GM21447 (cell line): ENCODE measurements at regions not wholly inside any gene's neighbourhood (a gene's known extent, or its start where the extent isn't known, plus 50 kb on each side); places are given as distances from the start of the nearest gene placed in this dataset.

Source experiments
- ATAC-seq: cut with Tn5 transposase; IDR thresholded peaks from one replicate; pipeline ENCODE4 v1.9.1; 2021; ENCODE audit not compliant: unreplicated experiment

DNA sequence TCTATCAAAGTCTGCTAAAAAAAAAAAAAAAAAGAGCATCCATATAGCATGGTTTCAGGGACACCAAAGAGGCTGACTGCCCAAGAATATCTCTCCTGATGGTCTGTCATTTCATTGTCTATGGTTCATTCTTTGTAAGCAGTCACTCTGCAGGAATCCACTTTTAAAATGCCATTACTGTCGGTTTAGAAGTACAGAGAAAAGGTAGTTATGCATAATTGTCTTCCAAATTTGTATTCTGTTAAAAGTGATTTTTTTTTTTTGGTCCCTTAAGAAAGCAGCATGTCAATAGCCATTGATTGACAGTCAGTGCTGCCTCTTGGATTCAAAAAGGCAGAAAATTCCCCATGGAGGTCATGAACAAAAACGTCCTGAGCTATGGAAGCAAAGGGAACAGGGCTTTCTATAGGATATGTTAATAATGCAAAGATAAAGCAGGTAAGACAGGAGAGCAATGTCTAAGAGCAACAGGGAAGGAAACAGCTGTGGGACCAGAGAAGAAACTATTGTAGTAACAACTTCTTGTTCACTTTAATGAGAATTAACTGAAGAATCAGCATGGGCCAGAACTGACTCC lies 245.8 kb downstream of the TMX3 start:
- no peak for ATAC-seq

DNA sequence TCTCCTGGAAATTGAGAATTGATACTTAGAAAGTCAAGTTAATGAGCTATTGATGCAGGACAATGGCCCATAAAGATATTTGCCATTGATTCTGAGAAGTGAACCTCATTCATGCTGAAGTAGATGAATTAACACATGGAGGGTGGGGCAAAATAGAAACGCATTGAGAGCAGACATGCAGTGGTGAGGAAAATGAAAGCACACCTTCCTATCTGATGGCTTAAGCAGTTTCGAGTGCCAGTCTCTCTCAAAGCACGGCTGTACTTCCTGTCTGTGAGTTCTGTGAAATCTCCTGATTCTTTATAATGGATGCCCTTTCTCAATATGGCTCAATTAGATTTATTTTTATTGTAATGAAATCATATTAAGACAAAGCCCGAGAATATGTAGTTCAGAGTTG lies 247.0 kb downstream of the TMX3 start:
- no peak for ATAC-seq

GRCh38 chr18:68467329-68467728 lies 247.6 kb downstream of the TMX3 start:
- no peak for ATAC-seq

DNA sequence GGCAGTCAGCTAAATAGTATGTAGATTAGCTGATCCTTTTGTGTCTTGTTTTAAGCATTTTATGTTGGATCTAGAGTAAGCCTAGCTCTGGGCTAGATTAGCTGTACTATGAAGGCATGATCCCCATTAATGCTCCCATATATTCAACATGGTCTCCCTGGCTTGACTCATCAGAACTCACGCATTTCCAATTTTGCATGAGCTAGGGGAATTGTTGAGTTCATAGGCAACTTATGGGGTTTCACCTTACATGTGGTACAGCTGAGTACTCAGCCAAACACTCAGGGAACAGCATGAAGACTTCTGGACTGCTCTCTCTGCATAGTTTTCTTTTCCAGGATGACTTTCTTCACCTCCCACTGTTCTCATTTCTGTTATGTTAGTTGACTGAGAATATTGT lies 248.2 kb downstream of the TMX3 start:
- no peak for ATAC-seq

DNA sequence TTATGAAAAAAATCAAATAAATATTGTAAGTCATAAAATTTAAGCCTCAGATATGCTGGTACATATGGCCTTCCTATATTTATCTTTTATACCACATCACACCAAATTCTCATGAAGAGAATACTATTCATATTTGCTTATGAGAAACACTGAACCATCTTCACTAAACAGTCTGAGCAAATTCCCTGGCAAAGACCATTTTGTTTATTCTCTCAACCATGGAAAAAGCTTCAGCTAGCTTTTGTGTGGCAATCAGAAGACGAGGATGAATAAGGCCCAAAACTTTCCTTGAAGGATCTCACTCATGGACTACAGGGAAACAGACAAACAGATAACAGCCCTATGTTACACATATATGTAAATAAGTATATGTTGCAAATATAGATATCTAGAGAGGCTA lies 252.1 kb downstream of the TMX3 start:
- no peak for ATAC-seq

GRCh38 chr18:68462148-68462547 lies 252.8 kb downstream of the TMX3 start:
- no peak for ATAC-seq

GRCh38 chr18:68461481-68462018 lies 253.4 kb downstream of the TMX3 start:
- ATAC-seq = no peak

DNA sequence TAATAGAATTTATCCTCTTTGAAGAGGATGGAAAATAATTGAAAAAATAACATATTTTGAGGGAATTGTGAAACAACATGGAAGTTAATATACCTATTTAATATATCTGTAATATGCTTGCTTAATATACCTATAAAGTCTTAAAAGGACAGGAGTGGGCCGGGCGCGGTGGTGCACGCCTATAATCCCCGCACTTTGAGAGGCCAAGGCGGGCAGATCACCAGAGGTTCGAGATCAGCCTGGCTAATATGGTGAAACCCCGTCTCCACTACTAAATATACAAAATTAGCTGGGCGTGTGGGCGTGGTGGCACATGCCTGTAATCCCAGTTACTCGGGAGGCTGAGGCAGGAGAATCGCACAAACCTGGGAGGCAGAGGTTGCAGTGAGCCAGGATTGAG lies 254.9 kb downstream of the TMX3 start:
- ATAC-seq = no peak

- no peak for ATAC-seq
Measured at GRCh38 chr18:68456985-68457384, 257.9 kb downstream of the TMX3 start.

DNA sequence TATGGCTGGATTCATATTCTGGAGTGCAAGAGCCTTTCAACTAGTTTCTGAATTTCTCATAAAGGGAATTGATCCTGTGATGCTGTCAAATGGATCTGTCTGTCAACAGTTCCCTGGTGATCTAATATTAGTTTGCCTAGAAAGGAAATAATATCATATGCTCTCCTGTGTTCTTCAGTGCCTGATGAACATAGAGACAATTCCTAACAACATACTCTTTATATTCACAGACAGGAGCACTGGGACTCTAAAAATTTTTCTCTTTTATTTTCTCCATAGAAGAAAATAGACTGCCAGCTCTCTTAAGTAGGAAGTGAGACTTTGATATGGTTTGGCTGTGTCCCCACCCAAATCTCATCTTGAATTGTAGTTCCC lies 259.7 kb downstream of the TMX3 start:
- ATAC-seq = no peak

DNA sequence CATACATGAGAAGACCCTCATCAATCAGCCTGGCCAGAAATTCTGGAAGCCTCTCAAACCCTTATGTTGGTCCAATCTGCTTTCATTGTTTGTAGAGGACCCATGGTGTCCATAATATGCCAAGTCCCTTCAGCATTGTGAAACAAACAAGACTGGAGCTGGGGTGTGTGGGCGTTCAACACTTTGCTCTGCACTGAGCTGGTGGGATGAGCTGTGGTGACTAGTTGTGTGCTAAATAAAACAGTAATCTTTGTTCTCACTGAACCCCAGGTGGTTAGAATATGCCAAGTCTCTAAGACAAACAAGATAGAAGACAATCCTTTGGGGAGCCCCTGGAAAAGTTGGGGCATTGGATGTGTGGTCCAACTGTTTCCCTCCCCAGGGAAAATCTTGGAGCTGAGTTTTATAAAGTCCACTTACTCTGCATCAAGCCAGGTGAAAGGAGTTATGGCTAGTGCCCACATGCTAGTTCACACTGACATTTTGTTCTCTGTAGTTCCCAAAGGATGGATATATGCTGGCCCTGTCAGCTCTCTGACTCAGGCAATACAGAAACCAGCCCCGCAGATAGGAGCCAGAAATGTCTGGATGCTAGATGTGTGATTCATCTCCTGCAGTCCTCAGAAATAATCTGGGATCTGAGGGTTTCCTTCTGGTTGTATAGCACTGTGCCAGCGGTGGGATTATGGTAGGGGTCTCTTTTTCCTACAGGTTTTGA lies 260.2 kb downstream of the TMX3 start:
- ATAC-seq = no peak

GRCh38 chr18:68449292-68449691 lies 265.6 kb downstream of the TMX3 start:
- ATAC-seq = no peak

DNA sequence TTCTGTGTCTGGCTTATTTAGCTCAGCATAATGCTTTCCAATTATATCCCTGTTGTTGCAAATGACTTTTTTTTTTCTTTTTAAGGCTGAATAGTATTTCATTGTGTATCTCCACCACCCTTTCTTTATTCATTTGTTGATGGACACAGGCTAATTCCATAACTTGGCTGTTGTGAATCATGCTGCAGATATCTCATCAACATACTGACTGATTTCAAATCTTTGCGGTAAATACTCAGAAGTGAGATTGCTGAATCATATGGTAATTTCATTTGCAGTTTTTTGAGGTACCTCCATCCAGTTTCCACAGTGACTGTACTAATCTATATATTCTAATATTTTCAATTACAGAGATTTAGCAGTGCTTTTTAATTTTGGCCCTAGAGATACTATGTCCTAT lies 266.2 kb downstream of the TMX3 start:
- ATAC-seq = no peak

GRCh38 chr18:68447286-68447685 lies 267.6 kb downstream of the TMX3 start:
- ATAC-seq = no peak

DNA sequence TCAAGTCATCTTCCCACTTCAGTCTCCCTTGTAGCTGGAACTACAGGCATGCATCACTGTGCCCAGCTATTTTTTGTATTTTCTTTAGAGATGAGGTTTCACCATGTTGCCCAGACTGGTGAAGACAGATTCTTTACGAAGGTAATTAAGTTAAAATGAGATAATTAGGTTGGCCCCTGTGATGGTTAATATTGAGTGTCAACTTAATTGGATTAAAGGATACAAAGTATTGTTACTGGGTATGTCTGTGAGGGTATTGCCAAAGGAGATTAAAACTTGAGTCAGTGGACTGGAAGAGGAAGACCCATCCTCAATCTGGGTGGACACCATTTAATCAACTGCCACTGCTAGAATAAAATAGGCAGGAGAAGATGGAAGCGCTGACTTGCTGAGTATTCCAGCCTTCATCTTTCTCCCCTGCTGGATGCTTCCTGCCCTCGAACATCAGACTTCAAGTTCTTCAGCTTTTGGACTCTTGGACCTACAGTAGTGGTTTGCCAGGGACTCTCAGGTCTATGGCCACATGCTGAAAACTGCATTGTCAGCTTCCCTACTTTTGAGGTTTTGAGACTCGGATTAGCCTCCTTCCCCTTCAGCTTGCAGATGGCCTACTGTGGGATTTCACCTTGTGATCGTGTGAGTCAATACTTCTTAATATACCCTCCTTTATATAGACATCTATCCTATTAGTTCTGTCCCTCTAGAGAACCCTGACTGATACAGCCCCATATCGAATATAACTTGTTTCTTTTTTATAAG lies 269.1 kb downstream of the TMX3 start:
- no peak for ATAC-seq

- no peak for ATAC-seq
Measured at GRCh38 chr18:68445136-68445535, 269.8 kb downstream of the TMX3 start.

DNA sequence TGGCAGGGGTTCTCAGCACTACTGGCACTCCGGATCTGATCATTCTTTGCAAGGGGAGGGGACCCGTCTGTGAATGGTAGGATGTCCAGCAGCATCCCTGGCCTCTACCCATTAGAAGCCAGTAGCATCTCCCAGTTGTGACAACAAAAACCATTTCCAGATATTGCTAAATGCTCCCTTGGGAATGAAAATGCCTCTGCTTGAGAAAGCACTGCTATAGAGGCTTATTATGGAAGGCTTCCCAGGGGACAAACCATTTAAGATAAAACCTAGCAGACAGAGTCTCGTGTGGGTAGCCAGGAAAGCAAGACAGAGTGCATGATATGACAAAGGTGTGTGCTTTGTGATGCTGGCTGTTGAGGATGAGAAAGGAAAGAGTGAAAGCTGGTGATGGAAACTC lies 273.7 kb downstream of the TMX3 start:
- ATAC-seq = no peak

GRCh38 chr18:68440433-68440832 lies 274.5 kb downstream of the TMX3 start:
- no peak for ATAC-seq

DNA sequence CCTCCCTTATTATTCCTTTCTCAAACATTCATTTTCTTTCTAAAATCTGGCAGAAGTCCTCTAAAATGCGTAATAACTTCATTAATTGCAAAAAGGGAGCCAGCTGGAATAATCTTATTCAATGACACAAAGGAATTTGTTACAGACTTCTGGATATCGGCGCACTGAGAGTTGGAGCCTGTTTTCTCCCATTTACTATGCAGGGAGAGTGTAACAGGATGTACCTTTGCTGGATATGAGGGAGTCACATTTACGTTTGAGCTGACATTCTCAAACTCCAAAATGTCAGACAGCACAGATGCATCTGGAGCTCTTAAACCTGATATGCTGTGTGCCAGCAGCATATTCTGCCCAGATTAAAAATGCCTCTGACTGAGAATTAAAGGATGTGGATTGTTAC lies 275.3 kb downstream of the TMX3 start:
- ATAC-seq = no peak

DNA sequence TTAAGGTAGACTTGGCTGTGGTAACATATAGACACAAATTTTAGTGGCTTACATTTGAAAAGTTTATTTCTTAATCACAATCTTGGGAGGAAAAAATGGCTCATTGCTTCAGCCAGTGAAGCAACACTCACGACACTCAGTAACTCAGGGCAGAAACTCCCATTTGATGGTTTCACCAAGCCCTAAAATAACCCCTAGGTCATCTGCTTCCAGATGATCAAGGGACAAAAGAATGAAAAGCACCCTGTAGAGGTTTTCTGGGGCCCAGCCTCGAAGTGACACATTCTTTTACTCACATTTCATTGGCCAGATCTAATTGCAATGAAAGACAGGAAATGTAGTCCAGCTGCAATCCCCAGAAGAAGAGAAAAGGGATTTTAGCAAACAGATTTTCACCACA lies 275.9 kb downstream of the TMX3 start:
- no peak for ATAC-seq

DNA sequence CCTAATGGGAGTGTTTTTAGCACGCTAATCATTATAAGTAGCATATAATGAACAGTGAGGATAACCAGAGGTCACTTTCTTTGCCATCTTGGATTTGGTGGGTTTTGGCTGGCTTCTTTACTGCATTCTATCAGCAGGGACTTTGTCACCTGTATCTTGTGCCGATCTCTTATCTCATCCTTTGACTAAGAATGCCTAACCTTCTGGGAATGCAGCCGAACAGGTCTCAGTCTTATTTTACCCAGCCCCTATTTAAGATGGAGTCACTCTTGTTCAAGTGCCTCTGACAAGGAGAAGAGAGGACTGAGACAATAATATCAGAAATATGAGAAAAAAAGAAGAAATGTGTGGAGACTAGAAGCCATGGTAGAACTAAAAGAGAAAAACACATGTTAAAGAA lies 276.4 kb downstream of the TMX3 start:
- no peak for ATAC-seq

GRCh38 chr18:68436485-68436884 lies 278.4 kb downstream of the TMX3 start:
- no peak for ATAC-seq
